Ascending aorta (tissue), 2 donors: ENCODE measurements at regions not wholly inside any gene's neighbourhood (a gene's known extent, or its start where the extent isn't known, plus 50 kb on each side); places are given as distances from the start of the nearest gene placed in this dataset.

Experiments
- DNase-seq, 2 donors: peaks; one replicate each; pipeline ENCODE4 v3.0.0-alpha.2; 2019; ENCODE audit warnings: low spot score in 2 of 2
- H3K27ac ChIP-seq, 2 donors: fragments of 200-600 bp; sonication (generic); one replicate each; pipeline ENCODE4 v1.5.1; 2016 to 2017; ENCODE audit warnings: mild to moderate bottlenecking in 1 of 2
- H3K27me3 ChIP-seq: fragments of 200-600 bp; sonication (generic); one replicate; pipeline ENCODE4 v1.5.1; 2017
- H3K36me3 ChIP-seq, 2 donors: fragments of 200-600 bp; sonication (generic); one replicate each; pipeline ENCODE4 v1.5.1; 2016
- H3K4me1 ChIP-seq, 2 donors: fragments of 200-600 bp; sonication (generic); one replicate each; pipeline ENCODE4 v1.5.1; 2016 to 2017; ENCODE audit warnings: mild to moderate bottlenecking in 1 of 2
- H3K4me3 ChIP-seq, 2 donors: fragments of 200-600 bp; sonication (generic); one replicate each; pipeline ENCODE4 v1.5.1; 2016 to 2017; ENCODE audit warnings: mild to moderate bottlenecking in 1 of 2
- H3K9me3 ChIP-seq, 2 donors: fragments of 200-600 bp; sonication (generic); one replicate each; pipeline ENCODE4 v1.5.1; 2016
- CTCF ChIP-seq, 3 experiments: fragments of 200-600 bp in 2 of 3; fragments of 450-650 bp in 1 of 3; sonication (generic) in 2 of 3; IDR thresholded peaks; one replicate each; pipeline ENCODE4 v1.5.1; 2016 to 2019; ENCODE audit warnings: antibody characterized with exemption in 3 of 3, mild to moderate bottlenecking in 1 of 3, moderate library complexity in 1 of 3
- intact Hi-C: fragments of 100-400 bp; cut with DNase I; formaldehyde crosslinking; loops from one replicate; pipeline ENCODE4 v1.15.1; 2023

GRCh38 chr12:46671102-46671501 lies 154.7 kb downstream of the SLC38A4 start:
- intact Hi-C loops, result no loop called here
- no peaks in the 10 kb centered on the region for H3K36me3 ChIP-seq
- DNase-seq, result no peak

GRCh38 chr12:46670636-46671035 lies 155.2 kb downstream of the SLC38A4 start:
- Histone ChIP-seq H3K9me3 (no peaks in the 10 kb centered on the region), H3K4me3 (no peak overlapping the region), H3K36me3 (no peaks in the 10 kb centered on the region), H3K4me1 (no peaks in the 10 kb centered on the region), H3K27me3 (no peaks in the 10 kb centered on the region), H3K27ac (no peak overlapping the region)
- intact Hi-C loops, result no loop called here
- no peak for TF ChIP-seq CTCF (IDR thresholded peaks at IDR 0.05)
- no peak for DNase-seq

More at GRCh38 chr12:46671102-46671501, 154.7 kb downstream of the SLC38A4 start:
- no peak for TF ChIP-seq CTCF (IDR thresholded peaks at IDR 0.05)
- H3K4me3 ChIP-seq, result no peak overlapping the region
- no peaks in the 10 kb centered on the region for H3K9me3 ChIP-seq
- H3K4me1 ChIP-seq, result peaks cover 0 to 3% of the 10 kb centered on the region in 2 donors
- H3K27ac ChIP-seq, result no peak overlapping the region
- H3K27me3 ChIP-seq, result no peaks in the 10 kb centered on the region

GRCh38 chr12:46669720-46670119 lies 156.1 kb downstream of the SLC38A4 start:
- H3K9me3 ChIP-seq, result no peaks in the 10 kb centered on the region
- TF ChIP-seq CTCF (IDR thresholded peaks at IDR 0.05), result no peak
- H3K36me3 ChIP-seq, result no peaks in the 10 kb centered on the region
- no peak overlapping the region for H3K4me3 ChIP-seq
- H3K27me3 ChIP-seq, result no peaks in the 10 kb centered on the region
- no peak overlapping the region for H3K27ac ChIP-seq
- intact Hi-C loops, result no loop called here
- DNase-seq, result no peak
- H3K4me1 ChIP-seq, result no peaks in the 10 kb centered on the region

- H3K27me3 ChIP-seq, result no peaks in the 10 kb centered on the region
- H3K36me3 ChIP-seq, result no peaks in the 10 kb centered on the region
- intact Hi-C loops, result no loop called here
- DNase-seq, result no peak
- no peak overlapping the region for H3K4me3 ChIP-seq
- no peak for TF ChIP-seq CTCF (IDR thresholded peaks at IDR 0.05)
- H3K27ac ChIP-seq, result no peak overlapping the region
- no peaks in the 10 kb centered on the region for H3K9me3 ChIP-seq
- no peaks in the 10 kb centered on the region for H3K4me1 ChIP-seq
Observed at GRCh38 chr12:46667551-46667950, 158.2 kb downstream of the SLC38A4 start.

GRCh38 chr12:46664761-46665287 lies 161.0 kb downstream of the SLC38A4 start:
- no peak overlapping the region for H3K27ac ChIP-seq
- H3K4me3 ChIP-seq, result no peak overlapping the region
- DNase-seq, result no peak
- H3K27me3 ChIP-seq, result no peaks in the 10 kb centered on the region
- H3K36me3 ChIP-seq, result no peaks in the 10 kb centered on the region
- H3K4me1 ChIP-seq, result peaks cover 0 to 13% of the 10 kb centered on the region in 2 donors
- intact Hi-C loops, result loop anchor here (5.0 kb wide), 4 partner anchors 108 to 673 kb away; partner anchors contain the start of gene SCAF11
- no peak for TF ChIP-seq CTCF (IDR thresholded peaks at IDR 0.05)
- H3K9me3 ChIP-seq, result no peaks in the 10 kb centered on the region

- no peaks in the 10 kb centered on the region for H3K9me3 ChIP-seq
- no peak overlapping the region for H3K27ac ChIP-seq
- peaks cover 0 to 23% of the 10 kb centered on the region in 2 donors for H3K4me1 ChIP-seq
- no peaks in the 10 kb centered on the region for H3K27me3 ChIP-seq
- intact Hi-C loops, result loop anchor here (5.0 kb wide), 4 partner anchors 106 to 671 kb away; partner anchors contain the start of gene SCAF11
- DNase-seq, result no peak
- no peaks in the 10 kb centered on the region for H3K36me3 ChIP-seq
- TF ChIP-seq CTCF (IDR thresholded peaks at IDR 0.05), result no peak
- no peak overlapping the region for H3K4me3 ChIP-seq
Observed at GRCh38 chr12:46663318-46663717, 162.5 kb downstream of the SLC38A4 start.
